Hematopoietic multipotent progenitor cell treated with erythropoietin and hydrocortisone succinate and interleukin-3 and kit ligand, for 8 days (in vitro differentiated cells): ENCODE measurements at regions not wholly inside any gene's neighbourhood (a gene's known extent, or its start where the extent isn't known, plus 50 kb on each side); places are given as distances from the start of the nearest gene placed in this dataset.
"Not testable (repeated sequence)": the region's sequence is repeated elsewhere in the genome, so short reads cannot be mapped to it uniquely, and the experiment has no call there.

ENCODE experiments used
- DNase-seq: peaks from one replicate; pipeline ENCODE4 v3.0.0-alpha.2; 2015

DNA sequence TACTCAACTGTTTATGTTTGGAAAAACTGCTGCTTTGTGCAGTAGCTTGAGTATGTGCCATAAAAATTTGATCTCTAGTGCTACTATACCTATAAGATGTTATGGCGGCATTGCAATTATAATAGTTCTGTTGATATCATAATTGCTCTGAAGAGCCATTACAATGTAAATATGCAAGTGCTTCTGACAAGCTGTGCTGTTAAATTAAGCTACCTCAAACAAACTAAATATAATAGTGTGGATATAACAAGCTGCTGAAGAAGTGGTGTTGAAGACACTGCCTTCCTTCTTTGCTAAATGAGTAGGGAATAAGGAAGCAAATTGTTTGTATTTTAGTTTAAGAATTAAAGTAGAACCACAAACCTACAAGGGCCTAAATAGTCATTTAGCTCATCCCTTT is 301.0 kb upstream of the MIS18BP1 start:
- DNase-seq, result no peak

DNA sequence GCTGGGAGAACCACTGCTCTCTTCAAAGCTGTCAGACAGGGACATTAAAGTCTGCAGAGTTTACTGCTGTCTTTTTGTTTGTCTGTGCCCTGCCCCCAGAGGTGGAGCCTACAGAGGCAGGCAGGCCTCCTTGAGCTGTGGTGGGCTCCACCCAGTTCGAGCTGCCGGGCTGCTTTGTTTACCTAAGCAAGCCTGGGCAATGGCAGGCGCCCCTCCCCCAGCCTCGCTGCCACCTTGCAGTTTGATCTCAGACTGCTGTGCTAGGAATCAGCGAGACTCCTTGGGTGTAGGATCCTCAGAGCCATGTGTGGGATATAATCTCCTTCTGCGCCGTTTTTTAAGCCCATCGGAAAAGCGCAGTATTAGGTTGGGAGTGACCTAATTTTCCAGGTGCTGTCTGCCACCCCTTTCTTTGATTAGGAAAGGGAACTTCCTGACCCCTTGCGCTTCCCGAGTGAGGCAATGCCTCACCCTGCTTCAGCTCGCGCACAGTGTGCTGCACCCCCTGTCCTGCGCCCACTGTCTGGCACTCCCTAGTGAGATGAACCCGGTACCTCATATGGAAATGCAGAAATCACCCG is 298.3 kb upstream of the MIS18BP1 start:
- not testable (repeated sequence) for DNase-seq

DNA sequence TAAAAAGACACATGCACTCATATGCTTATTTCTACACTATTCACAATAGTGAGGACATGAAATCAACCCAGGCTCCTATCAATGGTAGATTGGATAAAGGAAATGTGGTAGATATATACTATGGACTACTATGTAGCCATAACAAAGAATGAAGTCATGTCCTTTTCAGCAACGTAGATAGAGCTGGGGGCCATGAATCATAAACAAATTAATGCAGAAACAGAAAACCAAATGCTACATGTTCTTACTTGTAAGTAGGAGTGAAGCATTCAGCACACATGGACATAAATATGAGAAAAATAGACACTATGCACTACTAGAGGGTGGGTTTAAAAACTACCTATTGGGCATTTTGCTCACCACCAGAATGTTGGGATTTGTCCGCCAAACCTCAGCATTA is 278.0 kb upstream of the MIS18BP1 start:
- DNase-seq, result no peak

DNA sequence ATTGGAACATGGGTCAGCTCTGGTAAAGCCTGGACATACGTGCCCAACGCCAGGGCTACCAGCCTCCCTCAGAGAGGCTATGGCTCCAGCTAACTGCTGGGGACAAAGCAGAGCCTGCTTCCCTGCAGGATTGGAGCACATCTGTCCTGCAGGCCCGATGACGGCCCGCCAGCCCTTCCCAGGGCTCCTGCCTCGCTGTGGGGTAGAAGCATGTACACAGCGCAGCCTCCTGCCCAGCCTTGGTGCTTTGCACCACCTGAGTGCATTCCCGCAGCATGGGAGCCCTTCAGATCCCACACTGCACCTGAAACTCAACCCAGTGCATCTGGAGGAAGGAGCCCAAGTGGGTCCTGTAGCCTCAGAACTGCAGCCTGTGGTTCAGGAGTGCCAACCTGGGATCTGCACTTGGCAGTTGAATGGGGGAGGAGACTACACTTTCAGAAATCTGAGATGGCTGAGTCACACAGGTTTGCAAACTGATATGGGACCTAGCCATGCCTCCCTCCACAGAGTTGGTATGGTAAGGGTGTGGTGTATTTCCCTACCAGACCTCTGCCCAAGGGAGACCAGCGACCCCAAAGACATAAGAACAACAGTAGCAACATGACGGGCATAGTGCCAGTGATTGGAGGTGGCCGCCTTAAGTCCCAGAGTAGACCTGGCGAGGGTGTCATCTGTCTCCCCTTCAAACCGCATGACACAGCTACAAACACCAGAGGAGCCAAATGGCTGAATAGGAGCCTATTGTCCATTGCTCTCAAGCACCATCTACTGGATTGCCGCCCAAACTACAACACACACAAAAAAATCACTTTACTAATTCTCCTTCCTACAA is 273.9 kb upstream of the MIS18BP1 start:
- peak; percentile 40 for DNase-seq

DNA sequence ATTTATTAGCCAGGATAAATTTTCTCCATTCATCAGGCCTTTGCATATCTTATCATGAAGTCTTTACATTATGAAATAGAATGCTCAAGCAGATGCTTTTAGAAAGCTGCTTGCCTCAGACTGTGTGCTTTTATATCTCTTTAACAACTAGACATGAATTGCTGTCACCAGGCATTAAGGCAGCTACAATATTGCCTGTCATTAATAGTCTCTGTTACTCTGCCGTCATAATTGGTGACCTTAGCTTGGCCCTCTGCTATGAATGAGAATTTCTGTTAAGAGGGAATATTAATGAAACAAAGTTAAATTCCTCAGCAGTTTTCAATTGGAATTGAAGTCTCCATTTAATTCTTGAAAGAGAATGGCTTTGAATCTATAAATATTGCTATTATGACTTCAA is 266.8 kb upstream of the MIS18BP1 start:
- no peak for DNase-seq

DNA sequence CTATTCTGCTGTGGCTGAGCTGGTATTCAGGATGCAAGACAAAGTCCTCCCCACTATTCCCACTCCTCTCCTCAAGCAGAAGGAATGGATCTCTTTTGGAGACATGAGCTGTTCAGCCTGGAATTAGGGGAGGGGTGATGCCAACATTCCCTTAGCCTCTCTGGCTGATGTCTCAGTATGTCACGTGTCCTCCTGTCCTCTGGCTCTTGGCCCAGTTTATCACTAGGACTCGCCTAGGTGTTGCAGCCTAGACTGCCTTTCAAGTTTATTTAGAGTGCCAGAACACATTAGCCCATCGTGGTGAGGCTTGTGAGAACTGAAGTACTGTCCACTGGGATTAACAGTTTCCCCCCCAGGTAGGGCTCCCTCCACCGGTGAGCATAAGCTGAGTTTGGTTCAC is 239.9 kb upstream of the MIS18BP1 start:
- no peak for DNase-seq

DNA sequence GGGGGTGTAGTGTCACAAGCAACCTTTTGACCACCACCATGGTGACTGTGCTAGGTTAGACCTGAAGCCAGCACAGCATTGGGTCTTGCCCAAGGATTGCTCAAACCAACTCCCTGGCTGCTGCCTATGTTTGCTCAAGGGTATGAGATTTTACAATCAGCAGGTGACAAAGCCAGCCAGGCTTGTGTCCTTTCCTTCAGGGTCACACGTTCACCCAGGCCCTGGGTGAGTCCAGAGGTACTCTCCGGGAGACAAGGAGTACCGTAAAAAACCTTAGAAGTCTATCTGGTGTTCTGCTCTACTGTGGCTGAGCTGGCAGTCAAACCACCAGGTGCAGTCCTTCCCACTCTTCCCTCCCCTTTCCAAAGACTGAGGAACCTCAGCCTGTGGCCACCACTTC is 238.9 kb upstream of the MIS18BP1 start:
- no peak for DNase-seq

DNA sequence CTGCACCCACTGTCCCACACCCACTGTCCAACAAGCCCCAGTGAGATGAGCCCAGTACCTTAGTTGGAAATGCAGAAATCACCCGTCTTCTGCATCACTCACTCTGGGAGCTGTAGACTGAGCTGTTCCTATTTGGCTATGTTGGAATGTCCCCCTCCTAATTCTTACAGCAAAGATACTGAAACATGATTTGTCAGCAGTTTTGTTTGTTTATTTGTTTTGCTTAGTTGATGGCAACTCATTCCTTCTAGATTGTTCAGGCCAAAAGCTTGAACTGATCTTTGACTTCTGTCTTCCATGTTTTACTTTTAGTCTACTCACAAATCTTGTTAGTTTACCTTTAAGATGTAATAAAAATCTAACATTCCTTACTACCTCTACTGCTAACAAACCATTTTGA is 233.6 kb upstream of the MIS18BP1 start:
- no peak for DNase-seq

DNA sequence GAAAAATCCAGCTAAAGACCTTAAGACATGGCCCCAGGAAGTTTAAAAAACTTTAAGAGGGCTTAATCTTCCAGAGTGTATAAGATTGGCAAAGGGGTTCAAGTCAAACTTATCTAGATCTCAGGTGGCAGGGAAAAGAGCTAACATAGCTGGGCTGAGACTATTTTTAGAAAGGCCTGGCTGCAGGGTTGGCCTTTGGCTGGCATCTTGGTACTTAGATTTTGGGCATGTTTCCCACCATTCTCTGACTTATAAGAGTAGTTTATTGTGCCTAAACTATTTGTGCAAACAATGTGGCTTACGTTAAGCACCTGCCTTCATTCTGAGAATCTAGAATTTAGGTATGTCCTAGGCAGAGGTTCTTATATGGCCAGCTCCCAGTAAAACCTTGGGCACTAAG is 214.0 kb upstream of the MIS18BP1 start:
- DNase-seq, result no peak

DNA sequence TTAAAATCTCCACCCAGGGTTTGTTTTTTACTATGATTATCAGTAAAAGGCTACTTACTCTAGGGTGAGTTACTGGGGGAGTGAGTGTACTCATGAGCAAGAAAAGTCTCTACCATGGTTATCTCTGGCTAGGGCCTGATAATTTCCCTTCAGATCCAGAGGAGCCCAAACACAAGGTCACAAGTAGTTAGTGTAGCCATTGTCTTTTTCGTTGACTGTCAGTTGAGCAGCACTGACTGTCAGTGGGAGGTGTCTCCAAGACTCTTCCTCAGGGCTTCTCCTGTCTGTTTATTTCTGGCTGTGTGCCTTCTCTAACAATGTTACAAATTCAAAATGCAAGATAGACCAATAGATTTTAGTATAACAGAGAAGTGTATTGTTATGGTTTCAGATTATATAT is 181.2 kb upstream of the MIS18BP1 start:
- DNase-seq, result no peak

DNA sequence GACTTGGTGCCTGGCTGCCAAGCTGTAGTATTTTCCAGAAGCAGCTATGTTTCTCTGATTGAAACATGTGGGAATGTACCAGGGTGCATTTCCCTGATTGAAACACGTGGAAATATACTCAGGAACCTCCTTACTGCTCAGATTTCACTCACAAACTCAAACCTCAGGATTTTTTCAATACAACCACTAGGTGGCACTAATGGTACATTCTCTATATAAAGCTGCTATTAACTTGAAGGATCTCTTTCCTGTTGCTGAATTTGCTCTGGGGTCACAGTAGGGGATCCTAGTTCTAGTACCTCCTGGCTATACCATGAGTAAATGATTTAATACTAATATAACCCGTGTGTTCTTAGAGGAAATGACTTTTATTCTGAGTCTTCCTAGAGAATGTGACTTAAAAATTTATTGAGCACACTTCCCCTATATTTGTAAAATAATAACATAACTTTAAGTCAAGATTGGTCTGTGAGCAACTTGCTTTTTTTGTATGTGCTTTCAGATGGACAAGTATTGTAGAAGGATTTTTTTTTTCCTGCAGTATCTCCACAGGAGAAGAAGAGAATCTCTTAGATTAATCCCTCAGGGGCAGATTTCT is 173.8 kb upstream of the MIS18BP1 start:
- DNase-seq, result peak; percentile 62

DNA sequence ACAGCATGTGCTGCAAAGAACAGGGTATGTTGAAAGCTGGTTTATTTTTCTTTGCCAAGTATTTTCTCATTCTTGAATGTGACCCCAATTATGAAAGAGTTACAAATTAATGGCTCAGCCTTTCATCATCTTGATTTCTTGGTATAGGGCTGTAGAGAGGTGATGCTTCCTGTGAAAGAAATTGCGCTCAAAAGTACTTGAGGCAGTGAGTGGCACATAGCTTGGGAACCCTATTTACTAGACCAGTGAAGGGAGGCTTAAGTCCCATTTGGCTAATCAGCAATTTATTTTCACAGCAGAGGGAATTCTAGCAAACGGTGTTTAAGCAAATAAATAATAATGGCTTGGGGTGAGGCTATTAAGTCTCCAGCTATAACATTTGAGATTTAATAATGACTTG is 153.9 kb upstream of the MIS18BP1 start:
- DNase-seq, result no peak

DNA sequence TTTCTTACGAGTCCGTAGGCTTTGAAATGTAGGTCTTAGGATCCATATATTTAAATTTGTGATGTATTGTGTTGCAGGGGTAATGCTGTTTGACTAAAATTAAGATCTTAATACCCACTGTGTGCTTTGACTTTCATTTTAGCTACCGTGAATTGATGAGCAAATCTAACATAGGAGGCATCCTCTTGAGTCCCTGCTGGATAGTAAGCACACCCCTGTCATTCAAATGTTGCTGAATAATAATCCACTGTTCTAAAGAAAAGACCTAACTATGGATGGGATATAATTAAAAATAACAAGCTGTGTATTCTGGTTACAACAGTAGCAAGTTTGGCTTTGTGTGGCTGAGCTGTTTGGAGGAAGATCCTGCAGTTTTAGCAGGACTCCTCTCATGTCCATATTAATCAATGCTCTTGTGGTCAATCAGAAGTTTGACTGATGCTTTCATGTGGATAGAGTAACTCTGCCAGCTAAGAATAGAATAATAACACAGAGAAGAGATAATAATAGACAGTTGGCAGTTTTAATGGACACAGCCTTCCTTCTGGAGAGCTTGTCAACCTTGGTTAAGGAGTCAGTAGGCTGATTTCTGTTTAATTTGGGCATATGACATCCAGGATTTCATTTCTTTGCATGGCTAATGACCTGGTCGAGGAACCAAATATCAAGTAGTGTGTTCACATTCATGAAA is 148.1 kb upstream of the MIS18BP1 start:
- no peak for DNase-seq

DNA sequence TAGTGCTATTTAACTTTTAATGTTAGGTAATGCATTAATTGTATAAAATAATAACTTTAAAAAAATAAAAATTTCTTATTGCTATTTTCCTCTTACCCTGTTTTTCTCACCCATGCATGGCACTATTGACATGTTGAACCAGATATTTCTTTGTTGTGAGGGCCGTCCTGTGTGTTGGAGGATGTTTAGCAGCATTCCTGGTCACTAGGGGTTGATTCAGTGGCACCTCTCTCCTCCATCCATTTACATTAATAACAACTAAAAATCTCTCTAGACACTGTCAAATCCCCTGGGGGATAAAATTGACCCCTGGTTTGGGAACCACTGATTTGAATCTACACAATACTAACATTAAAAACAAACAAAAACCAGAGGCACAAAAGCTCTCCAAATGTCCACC is 147.5 kb upstream of the MIS18BP1 start:
- DNase-seq, result no peak

DNA sequence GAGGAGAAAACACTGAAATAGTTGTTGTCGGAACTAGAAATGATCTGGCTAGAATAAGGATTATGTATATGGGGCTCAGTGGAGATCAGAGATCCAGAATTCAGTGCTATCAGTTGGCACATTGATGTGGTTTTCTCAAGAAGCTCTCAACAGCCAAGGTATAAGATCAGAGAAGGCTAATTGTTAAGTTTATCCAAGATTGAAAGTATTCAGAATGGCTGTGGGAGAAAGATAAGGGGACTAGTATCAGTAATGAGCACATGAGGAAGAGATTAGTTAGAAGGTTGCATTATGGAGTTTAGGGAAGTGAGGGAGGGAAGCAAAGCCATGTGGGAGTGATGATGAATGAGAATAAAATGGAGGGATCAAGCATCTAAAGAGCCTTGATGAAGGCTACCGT is 128.1 kb upstream of the MIS18BP1 start:
- peak; percentile 3 for DNase-seq

DNA sequence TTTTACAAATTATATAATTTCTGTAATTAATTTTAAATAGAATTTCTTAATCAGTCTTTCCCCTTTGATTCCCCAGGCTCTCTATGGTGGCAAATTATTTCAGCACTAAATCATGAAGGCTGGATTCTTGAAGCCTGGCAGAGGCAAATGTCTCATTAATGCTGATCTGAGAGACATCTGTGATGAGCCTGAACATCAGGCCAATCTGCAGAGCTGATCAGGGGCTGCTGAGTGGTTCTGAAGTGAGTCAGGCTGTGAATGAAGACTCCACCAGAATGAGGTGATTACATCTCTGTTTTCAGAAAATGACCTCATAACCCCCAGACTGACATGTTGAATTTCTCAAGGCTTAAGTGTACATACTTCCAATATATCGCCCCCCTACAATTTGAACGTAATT is 124.2 kb upstream of the MIS18BP1 start:
- no peak for DNase-seq

DNA sequence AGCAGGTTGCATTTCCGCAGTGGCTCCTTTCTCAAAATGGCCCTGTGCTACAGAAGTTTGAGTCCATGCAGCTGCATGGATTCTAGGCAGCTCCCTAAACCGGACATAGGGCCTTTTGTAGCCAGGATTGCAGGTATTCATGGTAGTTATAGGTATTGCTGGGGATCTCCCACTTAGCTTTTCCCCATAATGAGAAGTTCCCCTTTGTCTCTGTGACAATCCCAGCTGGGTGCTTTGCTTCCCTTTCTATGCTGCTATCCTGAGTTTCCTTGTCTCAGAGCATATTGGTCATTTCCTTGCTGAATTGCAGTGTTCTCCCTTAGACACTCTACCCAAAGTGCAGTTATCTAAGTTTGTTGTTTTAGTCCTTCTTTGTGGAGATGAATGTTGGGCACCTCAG is 120.9 kb upstream of the MIS18BP1 start:
- DNase-seq, result no peak

DNA sequence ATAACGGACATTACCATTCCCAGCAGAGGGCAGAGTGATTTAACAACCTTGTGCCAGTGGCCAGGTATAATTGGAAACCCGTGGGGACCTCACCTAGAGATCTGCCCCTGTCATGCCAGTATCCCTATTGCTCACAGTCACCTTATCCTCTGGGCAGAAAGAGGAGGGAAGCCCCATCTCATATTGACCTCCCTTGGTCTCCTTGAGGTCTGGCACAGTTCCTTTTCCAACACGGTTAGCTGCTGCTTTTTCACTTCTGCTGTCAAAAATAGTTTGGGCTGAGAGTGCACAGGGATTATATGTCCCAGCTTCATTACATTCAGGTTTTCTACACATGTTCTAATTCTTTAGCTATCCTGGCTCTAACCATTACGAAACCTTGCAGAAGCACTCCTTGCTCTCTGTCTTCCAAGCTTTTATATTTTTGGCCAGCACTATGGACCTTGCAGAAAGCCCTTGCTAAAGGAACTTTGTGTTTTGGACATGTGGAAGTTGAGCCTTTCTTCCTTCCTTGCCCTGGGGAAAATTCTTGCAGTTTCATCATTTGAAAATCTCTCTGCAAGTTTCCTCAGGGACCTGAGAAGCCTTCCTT is 111.7 kb upstream of the MIS18BP1 start:
- DNase-seq, result no peak

DNA sequence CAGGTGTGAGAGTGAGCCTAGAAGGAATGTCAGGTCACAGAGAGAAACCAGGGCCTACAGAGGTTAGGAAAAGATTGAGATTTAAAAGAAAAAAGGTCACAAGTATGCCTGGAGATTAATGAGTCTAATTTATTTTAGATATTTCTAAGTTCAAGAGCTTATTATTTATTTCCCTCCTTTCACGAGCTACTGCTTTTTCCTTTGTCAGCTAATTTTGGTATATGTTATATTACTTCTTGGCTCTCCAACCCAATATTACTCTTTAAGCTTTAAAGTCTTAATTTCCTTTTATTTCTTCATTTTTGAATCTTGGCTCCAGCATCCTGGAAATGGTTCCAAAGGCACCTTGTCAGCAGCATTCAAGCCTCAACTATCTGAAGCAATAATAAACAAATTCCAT is 109.5 kb upstream of the MIS18BP1 start:
- DNase-seq, result no peak

DNA sequence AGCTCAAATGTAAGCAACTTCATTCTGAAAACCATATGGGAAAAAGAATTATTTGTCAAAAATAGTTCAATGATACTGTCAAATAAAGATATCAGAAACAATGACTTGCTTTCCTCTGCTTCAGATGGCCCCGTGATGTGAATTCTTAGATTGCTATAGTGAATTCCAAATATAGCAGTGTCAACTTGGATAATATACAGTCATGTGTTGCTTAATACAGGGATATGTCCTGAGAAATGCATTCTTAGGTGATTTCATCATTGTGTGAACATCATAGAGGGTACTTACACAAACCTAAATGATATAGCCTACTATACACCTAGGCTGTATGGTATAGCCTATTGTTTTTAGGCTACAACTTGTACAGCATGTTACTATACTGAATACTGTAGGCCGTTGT is 108.7 kb upstream of the MIS18BP1 start:
- no peak for DNase-seq

DNA sequence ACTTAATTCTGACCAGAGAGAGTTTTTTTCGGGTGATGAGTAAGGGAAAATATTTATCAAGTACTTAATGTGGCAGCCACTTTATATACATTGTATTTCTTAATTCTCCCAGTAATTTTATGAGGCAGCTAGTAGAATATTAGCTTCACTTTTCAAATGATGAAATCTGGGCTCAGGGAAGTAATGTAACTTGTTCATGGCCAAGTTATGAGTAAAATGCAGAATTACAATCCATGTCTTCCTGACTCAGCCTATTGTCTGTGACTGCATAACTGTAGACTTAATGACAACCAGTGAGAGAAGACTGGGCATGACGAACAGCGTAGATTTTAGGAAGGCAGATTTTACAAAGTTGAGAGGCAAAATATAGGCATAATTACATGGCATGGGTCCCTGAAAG is 106.7 kb upstream of the MIS18BP1 start:
- no peak for DNase-seq

DNA sequence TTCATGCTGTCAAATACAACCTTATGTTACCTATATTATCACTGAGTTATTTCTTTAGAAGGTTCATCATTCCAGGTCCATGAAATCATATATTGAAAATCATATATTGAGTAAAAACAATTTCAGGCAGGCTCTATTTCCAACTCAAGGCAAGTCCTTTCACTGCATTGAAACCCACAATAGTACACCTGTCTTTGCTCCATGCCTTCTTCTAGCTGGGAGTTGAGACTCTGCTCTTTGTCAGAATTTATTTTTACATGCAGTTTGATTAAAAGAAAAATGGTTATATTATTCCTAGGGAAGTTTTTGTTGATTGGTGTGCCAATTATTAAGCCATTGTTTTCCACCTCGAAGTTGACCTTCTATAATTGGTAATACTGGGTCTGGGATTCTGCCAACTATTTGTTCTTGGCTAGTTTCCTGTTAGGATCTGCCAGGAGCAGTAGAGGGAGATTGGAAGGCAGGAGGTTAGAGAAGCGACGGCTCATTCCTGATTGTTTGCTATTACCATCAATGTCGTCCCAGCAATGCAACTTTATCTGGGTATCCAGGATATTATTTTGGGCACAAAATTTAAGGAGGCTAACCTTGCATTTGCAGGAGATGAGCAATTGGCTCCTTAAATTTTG is 79.5 kb upstream of the MIS18BP1 start:
- no peak for DNase-seq
